K562 (cell line): ENCODE measurements at regions not wholly inside any gene's neighbourhood (a gene's known extent, or its start where the extent isn't known, plus 50 kb on each side); places are given as distances from the start of the nearest gene placed in this dataset.

Experiments
- ASH1L ChIP-seq: fragments of 450-650 bp; IDR thresholded peaks from 2 replicates; pipeline ENCODE4 v1.6.1; 2018; ENCODE audit warnings: borderline replicate concordance, mild to moderate bottlenecking, low read depth; ENCODE audit not compliant: partially characterized antibody
- DPF2 ChIP-seq: fragments of 450-650 bp; IDR thresholded peaks from 2 replicates; pipeline ENCODE4 v1.6.1; 2016
- ESRRB ChIP-seq: fragments of 250-450 bp; sonication (Bioruptor Pico); IDR thresholded peaks from 2 replicates; pipeline ENCODE4 v1.5.0; 2020; ENCODE audit warnings: mild to moderate bottlenecking, moderate library complexity, borderline replicate concordance
- FIP1L1 ChIP-seq: fragments of 200-400 bp; formaldehyde crosslinking; IDR thresholded peaks from 2 replicates; pipeline ENCODE4 v1.6.1; 2018; ENCODE audit warnings: mild to moderate bottlenecking, low read depth, low read length; ENCODE audit not compliant: poor library complexity, severe bottlenecking
- KLF1 ChIP-seq: fragments of 450-650 bp; IDR thresholded peaks from 2 replicates; pipeline ENCODE4 v1.6.1; 2016; ENCODE audit warnings: missing genetic modification characterization, missing compliant biosample characterization
- MEIS2 ChIP-seq: fragments of 450-650 bp; IDR thresholded peaks from 2 replicates; pipeline ENCODE4 v1.6.1; 2014; ENCODE audit warnings: mild to moderate bottlenecking; ENCODE audit not compliant: partially characterized antibody
- RBM39 ChIP-seq: fragments of 200-400 bp; formaldehyde crosslinking; optimal IDR thresholded peaks from 2 replicates; pipeline ENCODE3; 2018; ENCODE audit warnings: low read depth, low read length
- WHSC1 ChIP-seq: IDR thresholded peaks from one replicate; pipeline ENCODE4 v1.6.1; 2012; ENCODE audit warnings: low read length, control low read depth, inconsistent platforms
- ZNF253 ChIP-seq: fragments of 250-450 bp; sonication (Bioruptor Pico); conservative IDR thresholded peaks from 2 replicates; pipeline ENCODE4 v1.6.1; 2021; ENCODE audit warnings: mild to moderate bottlenecking
- ZNF583 ChIP-seq: fragments of 250-450 bp; sonication (Bioruptor Pico); IDR thresholded peaks from 2 replicates; pipeline ENCODE4 v1.4.0; 2020
- TF ChIP-seq, protein P1 (sequence below): fragments of 250-450 bp; sonication (Bioruptor Pico); IDR thresholded peaks from 2 replicates; pipeline ENCODE4 v1.8.0; 2022; ENCODE audit warnings: inconsistent platforms
- TF ChIP-seq, protein P2 (sequence below): fragments of 450-650 bp; formaldehyde crosslinking; IDR thresholded peaks from 2 replicates; pipeline ENCODE4 v1.4.0; 2022; ENCODE audit warnings: mild to moderate bottlenecking, moderate library complexity
- TF ChIP-seq, protein P3 (sequence below): fragments of 250-450 bp; sonication (Bioruptor Pico); IDR thresholded peaks from 2 replicates; pipeline ENCODE4 v1.5.0; 2020; ENCODE audit warnings: mild to moderate bottlenecking, borderline replicate concordance
- TF ChIP-seq, protein P4 (sequence below), 2 experiments: fragments of 450-650 bp in 1 of 2; sonication (generic) in 1 of 2; formaldehyde crosslinking; conservative IDR thresholded peaks; 2 replicates each; pipeline versions ENCODE4 v1.4.0 to v1.8.1; 2020 to 2022; ENCODE audit warnings: mild to moderate bottlenecking in 1 of 2, missing genetic modification reagents in 1 of 2
- TF ChIP-seq, protein P5 (sequence below): IDR thresholded peaks from 3 replicates; pipeline ENCODE4 v1.6.1; 2011; ENCODE audit warnings: borderline replicate concordance, mild to moderate bottlenecking; ENCODE audit not compliant: insufficient read length, insufficient read depth
- TF ChIP-seq, protein P6 (sequence below): fragments of 250-450 bp; sonication (Bioruptor Pico); IDR thresholded peaks from 2 replicates; pipeline ENCODE4 v1.9.0; 2021; ENCODE audit warnings: mild to moderate bottlenecking
- TF ChIP-seq, protein P7 (sequence below), 2 experiments: fragments of 450-650 bp; conservative IDR thresholded peaks; 2 replicates each; pipeline ENCODE4 v1.6.1; 2017; ENCODE audit warnings: mild to moderate bottlenecking in 2 of 2, moderate library complexity in 2 of 2

DNA sequence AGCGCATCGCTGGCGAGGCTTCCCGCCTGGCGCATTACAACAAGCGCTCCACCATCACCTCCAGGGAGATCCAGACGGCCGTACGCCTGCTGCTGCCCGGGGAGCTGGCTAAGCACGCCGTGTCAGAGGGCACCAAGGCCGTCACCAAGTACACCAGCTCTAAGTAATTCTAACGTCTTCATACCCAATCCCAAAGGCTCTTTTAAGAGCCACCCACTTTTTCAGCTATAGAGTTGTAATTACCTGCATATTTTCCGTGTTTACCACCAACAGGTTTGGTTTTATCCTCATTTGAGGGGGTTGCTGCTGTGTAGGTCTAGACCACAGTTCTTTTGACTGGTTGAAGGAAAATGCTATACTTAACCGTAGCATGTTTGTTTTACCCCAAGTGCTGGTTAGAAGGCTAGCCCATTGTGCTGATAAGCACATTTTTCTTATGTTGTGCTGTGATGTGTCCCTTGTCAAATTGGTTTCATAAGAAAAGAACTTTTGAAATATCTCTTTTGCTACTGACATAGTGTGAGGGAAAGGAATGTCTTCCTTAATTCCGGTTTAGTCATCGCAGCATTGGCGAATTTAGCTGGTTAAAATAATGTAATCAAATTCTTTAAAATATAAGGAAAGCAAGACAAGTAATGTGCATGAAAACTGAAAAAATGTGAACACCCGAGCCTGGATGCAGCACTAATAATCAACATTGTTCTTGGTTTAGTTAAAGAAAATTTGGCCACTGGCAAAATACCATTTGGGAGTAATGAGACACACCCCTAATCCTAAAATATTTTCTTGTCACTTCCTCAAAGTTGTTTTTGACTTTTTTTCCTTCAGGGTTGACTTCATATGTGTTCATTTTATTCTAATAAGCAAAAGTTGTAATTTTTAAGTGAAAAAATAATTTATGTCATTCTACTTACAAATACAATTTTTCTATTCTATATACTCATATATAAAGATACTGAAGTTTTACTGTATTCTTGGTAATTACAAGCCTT, 112.8 kb downstream of the HFE start (continued):
- TF ChIP-seq, protein P1, sequence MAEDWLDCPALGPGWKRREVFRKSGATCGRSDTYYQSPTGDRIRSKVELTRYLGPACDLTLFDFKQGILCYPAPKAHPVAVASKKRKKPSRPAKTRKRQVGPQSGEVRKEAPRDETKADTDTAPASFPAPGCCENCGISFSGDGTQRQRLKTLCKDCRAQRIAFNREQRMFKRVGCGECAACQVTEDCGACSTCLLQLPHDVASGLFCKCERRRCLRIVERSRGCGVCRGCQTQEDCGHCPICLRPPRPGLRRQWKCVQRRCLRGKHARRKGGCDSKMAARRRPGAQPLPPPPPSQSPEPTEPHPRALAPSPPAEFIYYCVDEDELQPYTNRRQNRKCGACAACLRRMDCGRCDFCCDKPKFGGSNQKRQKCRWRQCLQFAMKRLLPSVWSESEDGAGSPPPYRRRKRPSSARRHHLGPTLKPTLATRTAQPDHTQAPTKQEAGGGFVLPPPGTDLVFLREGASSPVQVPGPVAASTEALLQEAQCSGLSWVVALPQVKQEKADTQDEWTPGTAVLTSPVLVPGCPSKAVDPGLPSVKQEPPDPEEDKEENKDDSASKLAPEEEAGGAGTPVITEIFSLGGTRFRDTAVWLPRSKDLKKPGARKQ (CRISPR knock-in tag): 0 out of 2 replicates have a peak, but pooled peaks have one; percentile 35
- TF ChIP-seq KLF1: no peak
- TF ChIP-seq, protein P2, sequence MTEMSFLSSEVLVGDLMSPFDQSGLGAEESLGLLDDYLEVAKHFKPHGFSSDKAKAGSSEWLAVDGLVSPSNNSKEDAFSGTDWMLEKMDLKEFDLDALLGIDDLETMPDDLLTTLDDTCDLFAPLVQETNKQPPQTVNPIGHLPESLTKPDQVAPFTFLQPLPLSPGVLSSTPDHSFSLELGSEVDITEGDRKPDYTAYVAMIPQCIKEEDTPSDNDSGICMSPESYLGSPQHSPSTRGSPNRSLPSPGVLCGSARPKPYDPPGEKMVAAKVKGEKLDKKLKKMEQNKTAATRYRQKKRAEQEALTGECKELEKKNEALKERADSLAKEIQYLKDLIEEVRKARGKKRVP (CRISPR knock-in tag): peak; percentile 50; the same call in 1 of the 2 replicates
- peak; percentile 35 for TF ChIP-seq MEIS2
- 0 out of 2 replicates have a peak, but pooled peaks have one; percentile 64 for TF ChIP-seq ZNF253 (CRISPR knock-in tag)
- TF ChIP-seq, protein P3, sequence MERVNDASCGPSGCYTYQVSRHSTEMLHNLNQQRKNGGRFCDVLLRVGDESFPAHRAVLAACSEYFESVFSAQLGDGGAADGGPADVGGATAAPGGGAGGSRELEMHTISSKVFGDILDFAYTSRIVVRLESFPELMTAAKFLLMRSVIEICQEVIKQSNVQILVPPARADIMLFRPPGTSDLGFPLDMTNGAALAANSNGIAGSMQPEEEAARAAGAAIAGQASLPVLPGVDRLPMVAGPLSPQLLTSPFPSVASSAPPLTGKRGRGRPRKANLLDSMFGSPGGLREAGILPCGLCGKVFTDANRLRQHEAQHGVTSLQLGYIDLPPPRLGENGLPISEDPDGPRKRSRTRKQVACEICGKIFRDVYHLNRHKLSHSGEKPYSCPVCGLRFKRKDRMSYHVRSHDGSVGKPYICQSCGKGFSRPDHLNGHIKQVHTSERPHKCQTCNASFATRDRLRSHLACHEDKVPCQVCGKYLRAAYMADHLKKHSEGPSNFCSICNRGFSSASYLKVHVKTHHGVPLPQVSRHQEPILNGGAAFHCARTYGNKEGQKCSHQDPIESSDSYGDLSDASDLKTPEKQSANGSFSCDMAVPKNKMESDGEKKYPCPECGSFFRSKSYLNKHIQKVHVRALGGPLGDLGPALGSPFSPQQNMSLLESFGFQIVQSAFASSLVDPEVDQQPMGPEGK: no peak
- no peak for TF ChIP-seq ZNF583 (CRISPR knock-in tag)
- TF ChIP-seq ASH1L: no peak
- peak; percentile 55; the same call in 1 of the 2 replicates for TF ChIP-seq DPF2
- TF ChIP-seq, protein P4, sequence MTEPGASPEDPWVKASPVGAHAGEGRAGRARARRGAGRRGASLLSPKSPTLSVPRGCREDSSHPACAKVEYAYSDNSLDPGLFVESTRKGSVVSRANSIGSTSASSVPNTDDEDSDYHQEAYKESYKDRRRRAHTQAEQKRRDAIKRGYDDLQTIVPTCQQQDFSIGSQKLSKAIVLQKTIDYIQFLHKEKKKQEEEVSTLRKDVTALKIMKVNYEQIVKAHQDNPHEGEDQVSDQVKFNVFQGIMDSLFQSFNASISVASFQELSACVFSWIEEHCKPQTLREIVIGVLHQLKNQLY (CRISPR knock-in tag; conservative IDR thresholded peaks at IDR 0.05): 0 out of 4 replicates have a peak, but pooled peaks have one; percentile 26 to 45
- TF ChIP-seq, protein P5, sequence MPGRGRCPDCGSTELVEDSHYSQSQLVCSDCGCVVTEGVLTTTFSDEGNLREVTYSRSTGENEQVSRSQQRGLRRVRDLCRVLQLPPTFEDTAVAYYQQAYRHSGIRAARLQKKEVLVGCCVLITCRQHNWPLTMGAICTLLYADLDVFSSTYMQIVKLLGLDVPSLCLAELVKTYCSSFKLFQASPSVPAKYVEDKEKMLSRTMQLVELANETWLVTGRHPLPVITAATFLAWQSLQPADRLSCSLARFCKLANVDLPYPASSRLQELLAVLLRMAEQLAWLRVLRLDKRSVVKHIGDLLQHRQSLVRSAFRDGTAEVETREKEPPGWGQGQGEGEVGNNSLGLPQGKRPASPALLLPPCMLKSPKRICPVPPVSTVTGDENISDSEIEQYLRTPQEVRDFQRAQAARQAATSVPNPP: no peak
- TF ChIP-seq, protein P6, sequence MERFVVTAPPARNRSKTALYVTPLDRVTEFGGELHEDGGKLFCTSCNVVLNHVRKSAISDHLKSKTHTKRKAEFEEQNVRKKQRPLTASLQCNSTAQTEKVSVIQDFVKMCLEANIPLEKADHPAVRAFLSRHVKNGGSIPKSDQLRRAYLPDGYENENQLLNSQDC (CRISPR knock-in tag): peak; percentile 94
- no peak for TF ChIP-seq ESRRB (CRISPR knock-in tag)
- TF ChIP-seq, protein P7, sequence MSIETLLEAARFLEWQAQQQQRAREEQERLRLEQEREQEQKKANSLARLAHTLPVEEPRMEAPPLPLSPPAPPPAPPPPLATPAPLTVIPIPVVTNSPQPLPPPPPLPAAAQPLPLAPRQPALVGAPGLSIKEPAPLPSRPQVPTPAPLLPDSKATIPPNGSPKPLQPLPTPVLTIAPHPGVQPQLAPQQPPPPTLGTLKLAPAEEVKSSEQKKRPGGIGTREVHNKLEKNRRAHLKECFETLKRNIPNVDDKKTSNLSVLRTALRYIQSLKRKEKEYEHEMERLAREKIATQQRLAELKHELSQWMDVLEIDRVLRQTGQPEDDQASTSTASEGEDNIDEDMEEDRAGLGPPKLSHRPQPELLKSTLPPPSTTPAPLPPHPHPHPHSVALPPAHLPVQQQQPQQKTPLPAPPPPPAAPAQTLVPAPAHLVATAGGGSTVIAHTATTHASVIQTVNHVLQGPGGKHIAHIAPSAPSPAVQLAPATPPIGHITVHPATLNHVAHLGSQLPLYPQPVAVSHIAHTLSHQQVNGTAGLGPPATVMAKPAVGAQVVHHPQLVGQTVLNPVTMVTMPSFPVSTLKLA (conservative IDR thresholded peaks at IDR 0.05): peak; percentile 17 to 31; a peak in 3 of 4 replicates
- TF ChIP-seq WHSC1: no peak
- TF ChIP-seq FIP1L1: peak; percentile 95
- TF ChIP-seq RBM39: peak; percentile 85
